GM19372 (cell line): ENCODE measurements at regions not wholly inside any gene's neighbourhood (a gene's known extent, or its start where the extent isn't known, plus 50 kb on each side); places are given as distances from the start of the nearest gene placed in this dataset.

Experiments
- ATAC-seq: cut with Tn5 transposase; IDR thresholded peaks from one replicate; pipeline ENCODE4 v1.9.1; 2021; ENCODE audit warnings: mild to moderate bottlenecking, low read depth, moderate library complexity; ENCODE audit not compliant: unreplicated experiment

DNA sequence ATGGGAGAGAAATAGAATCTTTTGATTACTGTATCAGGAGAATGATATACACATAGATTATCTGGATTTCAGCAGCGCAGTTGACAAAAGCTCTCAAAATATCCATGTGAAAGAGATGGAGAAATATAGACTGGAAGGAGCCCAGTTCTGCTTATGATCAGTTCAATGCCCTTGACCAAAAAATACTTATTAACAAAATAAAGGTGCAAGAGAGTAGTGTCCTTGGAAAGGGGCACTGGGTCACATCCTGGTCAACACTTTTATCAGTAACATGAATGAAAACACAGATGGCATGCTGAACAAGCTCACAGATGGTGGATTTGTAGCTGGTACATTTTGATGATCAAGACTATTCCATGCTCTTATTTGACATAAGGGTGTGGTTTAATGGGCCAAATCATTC lies 63.9 kb upstream of the PLEKHG1 start:
- no peak for ATAC-seq

DNA sequence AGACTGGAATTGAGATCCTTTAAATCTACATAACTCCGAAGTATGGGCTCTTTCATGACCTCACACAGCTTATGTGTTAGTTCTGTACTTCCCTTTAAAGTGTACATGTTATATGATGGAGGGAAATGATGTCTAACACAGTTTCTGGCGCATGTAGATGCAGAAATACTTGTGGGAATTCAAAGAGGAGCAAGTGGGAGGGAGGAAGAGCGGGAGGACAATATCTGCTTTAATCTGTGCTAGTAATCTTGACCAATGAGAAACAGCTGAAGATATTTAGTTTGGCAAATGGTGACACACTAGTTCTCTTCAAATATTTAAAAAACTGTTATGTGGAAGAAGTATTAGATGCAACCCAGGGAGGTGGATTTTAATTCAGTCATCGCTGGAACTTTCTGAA lies 62.9 kb upstream of the PLEKHG1 start:
- ATAC-seq: no peak

DNA sequence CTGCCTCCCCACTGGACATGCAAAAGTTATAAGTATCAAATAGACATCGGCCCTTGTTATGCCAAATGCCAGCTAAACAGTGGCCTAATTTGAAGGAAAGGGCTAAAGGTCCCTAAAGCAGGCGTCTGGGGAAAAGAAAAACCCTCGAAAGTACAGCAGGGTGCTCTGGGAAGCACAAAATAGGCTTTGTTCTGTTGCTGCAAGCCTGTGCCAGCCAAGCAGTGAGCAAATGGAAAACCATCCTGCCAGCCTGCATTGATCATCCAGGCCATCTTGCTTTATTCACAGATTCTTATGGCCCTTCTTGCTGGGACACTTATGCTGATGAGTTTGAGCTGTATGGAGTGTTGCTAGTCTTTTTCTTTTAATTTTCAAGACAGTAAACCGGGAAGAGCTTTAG lies 62.2 kb upstream of the PLEKHG1 start:
- ATAC-seq: no peak

DNA sequence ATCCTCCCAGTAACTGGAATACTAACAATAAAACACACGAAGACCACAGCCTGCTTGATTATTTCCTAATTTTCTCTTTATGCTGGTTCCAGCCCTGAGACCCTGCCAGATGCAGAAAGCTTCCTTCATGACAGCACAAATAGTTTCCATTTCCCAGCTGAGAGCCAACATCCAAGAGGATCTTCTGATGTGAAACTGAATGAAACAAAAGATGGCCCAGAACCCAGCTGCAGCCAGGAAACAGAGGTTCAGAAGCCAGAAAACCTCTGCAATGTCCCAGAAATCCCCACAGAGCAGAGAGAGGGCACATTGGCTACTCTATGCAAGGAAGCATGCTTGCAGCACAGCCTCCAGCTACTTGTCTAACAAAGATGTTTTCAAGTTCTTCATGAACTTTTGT lies 61.8 kb upstream of the PLEKHG1 start:
- ATAC-seq: no peak

DNA sequence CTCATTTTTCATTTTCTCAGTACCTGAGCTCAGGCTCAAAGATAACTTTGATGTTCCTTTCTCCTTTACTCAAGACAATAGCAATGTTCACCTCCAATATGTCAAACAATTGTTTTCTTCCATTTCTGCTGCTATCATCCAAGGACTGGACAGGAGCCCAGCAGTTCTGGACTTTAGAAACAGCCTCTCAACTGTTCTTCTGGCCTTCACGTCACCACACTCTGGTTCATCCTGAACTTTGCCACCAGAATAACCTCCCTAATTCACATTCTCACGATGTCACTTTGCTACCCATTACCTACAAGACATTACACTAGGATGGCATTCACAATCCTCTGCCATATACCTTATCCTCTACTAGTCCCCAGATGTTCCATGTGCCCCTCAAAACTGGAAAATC lies 60.6 kb upstream of the PLEKHG1 start:
- ATAC-seq: no peak

DNA sequence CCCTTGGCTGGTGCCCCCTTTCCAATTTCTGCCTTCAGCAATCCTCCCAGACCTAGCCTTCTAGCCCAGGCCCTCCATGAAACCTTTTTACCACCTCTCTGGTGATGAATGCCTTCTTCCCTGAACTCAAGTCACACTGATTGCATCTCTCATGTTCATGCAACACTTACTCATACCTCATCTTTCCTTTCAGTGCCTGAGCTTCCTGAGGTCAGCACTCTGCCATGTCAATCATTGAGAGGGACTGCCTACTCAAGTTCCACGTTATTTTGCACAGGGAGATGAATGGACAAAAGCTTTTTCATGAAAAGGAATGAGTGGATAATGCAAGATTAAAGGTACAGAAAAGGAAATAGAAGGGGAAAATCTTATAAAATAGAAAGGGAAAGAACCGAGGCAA lies 60.1 kb upstream of the PLEKHG1 start:
- no peak for ATAC-seq

DNA sequence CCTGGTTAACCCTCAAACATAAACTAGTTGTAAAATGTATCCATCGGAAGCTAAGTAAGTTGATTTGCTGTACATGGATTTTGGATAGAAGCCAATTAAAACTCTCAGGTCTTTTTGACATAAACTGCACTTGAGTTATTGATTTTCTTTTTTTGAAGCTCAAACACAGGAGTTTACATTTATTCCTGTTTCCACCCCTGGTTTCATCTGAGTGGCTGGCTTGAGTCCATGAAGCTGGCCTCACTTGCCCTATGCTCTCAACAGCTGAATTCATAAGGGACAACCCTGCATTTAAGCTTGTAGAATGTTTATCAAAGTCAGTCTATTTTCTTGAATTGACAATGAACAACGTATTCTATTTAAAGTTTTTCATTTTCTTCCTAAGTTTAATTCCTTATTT lies 58.1 kb upstream of the PLEKHG1 start:
- ATAC-seq: no peak

DNA sequence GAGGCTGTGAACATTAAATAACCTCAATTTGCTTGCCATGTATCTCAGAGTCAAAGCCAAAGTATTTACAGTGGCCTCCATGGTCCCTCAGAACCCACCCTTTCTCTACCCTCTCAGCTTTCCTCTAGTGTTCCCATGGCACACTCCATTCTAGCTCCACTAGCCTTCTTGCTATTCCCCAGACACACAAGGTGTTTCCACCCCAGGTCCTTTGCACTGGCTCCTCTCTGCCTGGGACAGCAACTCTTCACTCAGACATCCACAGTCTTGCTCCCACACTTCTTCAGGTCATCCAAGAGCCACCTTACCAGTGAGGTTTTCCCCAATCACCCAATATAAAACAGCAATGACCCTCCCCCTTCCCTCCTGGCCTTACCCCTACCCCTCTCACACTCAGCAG lies 56.5 kb upstream of the PLEKHG1 start:
- ATAC-seq: no peak

DNA sequence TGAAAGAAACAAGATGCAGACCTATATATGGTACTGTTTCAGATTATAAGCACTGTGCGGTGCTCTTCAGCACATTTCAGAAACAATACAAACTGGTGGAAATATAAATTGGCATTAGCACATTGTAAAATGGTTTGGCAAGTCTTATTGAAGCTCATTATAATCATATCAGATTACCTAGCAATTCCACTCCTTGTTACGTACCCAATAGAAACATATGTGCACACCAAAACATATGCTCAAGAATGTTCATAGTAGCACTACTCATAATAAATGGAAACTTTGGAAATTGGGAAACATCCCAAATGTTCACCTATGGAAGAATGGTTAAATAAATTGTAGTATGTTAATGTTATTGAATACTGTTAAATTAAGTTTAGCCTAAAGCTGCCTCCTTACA lies 54.9 kb upstream of the PLEKHG1 start:
- no peak for ATAC-seq

DNA sequence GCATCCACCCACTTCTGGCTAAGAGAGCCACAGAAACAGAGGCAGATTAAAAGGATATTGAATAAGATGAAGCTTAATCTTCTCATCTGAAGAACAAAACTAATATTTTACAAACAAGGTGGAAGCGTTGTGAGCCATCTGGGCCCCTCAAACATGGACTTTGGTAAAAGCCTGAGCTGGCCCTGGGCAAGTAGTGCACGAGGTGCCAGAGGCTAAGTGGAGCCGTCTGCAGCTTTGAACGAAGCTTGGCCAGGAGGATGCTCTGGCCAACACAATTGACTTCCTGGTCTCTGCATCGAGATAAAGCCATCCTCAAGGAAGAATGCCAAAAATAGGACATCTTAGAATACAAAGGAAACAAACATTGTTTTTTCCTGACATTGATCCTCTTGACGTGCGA lies 53.2 kb upstream of the PLEKHG1 start:
- no peak for ATAC-seq

DNA sequence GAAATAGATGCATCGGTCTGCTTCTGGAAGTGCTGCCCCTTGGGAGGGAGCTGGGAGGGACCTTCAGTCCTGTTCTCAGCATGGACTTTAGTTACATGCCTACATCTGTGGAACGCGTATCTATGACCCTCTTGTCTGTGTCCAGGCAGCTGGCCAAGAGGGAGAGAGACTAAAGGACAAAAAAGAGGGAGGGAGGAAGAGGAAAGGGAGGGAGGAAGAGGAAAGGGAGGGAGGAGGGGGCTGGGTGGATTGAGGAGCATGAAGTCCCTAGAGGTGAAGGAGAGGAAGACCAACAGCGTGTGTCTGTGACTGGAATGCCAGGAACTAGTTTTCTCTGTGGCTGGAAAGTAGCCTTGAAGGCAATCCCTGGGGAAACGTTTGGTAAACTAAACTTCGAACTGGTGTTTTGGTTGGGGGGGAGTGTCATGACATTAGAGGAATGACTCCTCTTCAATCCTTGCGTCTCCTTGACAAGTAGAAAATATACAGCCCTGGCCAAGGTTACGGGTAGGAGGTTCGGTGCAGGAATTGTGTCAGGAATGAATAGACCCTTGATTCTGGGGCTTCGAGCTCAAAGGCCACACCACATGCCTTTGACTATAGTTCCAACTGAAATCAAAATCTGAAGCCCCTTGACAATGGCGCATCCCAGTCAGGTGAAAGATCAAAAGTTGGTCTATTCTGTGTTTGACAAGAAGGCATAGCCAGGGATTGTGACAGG lies 52.0 kb upstream of the PLEKHG1 start:
- no peak for ATAC-seq

DNA sequence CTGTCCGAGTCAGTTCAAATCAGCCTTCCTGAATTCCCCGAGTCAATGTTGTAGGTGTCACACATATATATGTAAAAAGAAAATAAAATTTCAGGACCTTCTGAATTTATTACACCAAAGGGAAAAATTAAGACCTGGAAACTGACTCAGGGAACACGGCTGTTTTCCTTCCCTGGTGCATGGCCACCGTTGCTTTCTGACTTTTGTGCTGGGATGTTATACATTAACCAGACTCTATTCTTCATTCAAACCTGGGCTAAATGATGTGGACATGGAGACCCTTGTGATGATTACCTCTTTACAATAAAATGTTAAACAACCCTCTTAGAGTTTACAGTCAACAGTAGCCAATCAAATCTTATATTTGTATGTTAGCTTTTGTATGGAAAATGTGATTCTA lies 51.4 kb upstream of the PLEKHG1 start:
- no peak for ATAC-seq

DNA sequence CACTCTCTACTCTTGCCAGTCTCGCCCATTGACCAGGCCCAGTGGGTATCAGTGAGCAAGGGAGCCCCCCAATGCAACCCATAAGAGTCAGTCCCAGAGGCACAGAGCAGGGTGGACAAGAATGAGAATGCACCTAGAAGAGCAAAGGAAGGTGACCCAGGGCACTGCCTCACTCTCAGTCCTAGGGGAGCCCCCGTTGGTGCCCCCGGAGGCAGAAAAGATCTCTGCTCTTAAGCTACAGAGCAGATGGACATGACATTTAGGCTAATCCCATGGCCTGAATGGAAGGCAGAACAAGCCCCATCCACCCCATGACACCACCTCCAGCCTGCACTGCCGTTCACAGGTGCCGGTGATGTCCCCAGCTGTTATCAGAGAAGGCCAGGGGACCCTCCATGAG lies 50.7 kb upstream of the PLEKHG1 start:
- ATAC-seq: no peak

DNA sequence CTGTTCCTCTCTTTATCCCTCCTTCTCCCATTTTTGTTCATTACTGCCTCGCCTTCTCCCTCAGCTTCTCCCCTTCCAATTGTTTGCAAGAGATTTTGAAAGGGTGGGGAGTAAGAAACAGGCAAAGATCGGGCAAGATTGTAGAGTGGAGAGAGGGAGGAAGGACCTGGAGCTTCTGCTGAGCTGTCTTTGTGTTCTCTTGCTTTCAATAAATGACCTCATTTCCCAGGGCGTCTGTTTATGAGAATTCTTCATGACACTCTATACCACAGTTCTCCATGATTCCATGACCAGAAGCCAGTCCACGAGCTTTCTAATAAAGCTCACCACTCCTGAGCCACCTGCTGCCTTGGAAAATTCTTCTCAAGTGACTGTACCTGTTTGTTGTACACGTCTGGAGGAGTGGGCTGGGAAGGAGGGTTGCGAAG lies 50.0 kb upstream of the PLEKHG1 start:
- ATAC-seq: no peak
